Ovary (tissue), 3 donors: ENCODE measurements at regions not wholly inside any gene's neighbourhood (a gene's known extent, or its start where the extent isn't known, plus 50 kb on each side); places are given as distances from the start of the nearest gene placed in this dataset.

ENCODE experiments used
- CTCF ChIP-seq, 3 donors: fragments of 450-650 bp in 2 of 3; fragments of 200-600 bp in 1 of 3; IDR thresholded peaks; one replicate each; pipeline versions ENCODE4 v1.5.1 to v1.8.0; 2016 to 2022; ENCODE audit warnings: antibody characterized with exemption in 3 of 3, mild to moderate bottlenecking in 1 of 3
- EP300 ChIP-seq: sonication (generic); formaldehyde crosslinking; IDR thresholded peaks from one replicate; pipeline ENCODE4 v1.6.1; 2017; ENCODE audit warnings: antibody characterized with exemption
- POLR2A ChIP-seq: fragments of 450-650 bp; IDR thresholded peaks from one replicate; pipeline ENCODE4 v1.6.1; 2017; ENCODE audit warnings: antibody characterized with exemption, mild to moderate bottlenecking, moderate library complexity
- donor health status: DM: no; HTN: no; CAD: no.

- no peak for TF ChIP-seq CTCF (IDR thresholded peaks at IDR 0.05)
- TF ChIP-seq EP300 = no peak
- TF ChIP-seq POLR2A = no peak
Measured at GRCh38 chr6:9139746-9140145, 704.4 kb upstream of the SLC35B3 start.
